ENCODE measurements at regions not wholly inside any gene's neighbourhood (a gene's known extent, or its start where the extent isn't known, plus 50 kb on each side); places are given as distances from the start of the nearest gene placed in this dataset.

DNA sequence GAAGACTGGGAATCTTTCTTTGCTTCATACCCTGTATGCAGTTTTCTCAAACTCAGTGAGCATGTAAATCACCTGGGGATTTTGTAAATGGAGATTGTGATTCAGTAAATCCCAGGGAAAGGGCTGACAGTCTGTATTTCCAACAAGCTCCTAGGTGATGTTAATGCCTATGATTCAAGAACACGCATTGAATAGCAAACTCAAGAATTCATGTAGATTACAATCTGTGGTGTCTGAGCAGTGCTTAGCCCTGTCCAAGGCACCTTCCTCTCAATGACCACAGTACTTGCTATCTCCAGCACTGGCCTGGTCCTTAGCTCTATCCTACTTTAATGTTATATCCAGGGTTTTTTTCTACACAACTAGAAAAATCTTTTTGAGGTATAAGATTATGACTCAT is 721.4 kb upstream of the MEF2C start:
- TF ChIP-seq, protein P1, sequence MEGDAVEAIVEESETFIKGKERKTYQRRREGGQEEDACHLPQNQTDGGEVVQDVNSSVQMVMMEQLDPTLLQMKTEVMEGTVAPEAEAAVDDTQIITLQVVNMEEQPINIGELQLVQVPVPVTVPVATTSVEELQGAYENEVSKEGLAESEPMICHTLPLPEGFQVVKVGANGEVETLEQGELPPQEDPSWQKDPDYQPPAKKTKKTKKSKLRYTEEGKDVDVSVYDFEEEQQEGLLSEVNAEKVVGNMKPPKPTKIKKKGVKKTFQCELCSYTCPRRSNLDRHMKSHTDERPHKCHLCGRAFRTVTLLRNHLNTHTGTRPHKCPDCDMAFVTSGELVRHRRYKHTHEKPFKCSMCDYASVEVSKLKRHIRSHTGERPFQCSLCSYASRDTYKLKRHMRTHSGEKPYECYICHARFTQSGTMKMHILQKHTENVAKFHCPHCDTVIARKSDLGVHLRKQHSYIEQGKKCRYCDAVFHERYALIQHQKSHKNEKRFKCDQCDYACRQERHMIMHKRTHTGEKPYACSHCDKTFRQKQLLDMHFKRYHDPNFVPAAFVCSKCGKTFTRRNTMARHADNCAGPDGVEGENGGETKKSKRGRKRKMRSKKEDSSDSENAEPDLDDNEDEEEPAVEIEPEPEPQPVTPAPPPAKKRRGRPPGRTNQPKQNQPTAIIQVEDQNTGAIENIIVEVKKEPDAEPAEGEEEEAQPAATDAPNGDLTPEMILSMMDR (IDR thresholded peaks at IDR 0.05) = no peak
- TF ChIP-seq TCF7L2 (IDR thresholded peaks at IDR 0.05; ENCODE audit: low read depth, low read length) (no peak), REST (IDR thresholded peaks at IDR 0.05; ENCODE audit: insufficient read depth in 1 of 2, low read depth in 2 of 2, low read length in 1 of 2) (no peak)
